ENCODE measurements at regions not wholly inside any gene's neighbourhood (a gene's known extent, or its start where the extent isn't known, plus 50 kb on each side); places are given as distances from the start of the nearest gene placed in this dataset.

DNA sequence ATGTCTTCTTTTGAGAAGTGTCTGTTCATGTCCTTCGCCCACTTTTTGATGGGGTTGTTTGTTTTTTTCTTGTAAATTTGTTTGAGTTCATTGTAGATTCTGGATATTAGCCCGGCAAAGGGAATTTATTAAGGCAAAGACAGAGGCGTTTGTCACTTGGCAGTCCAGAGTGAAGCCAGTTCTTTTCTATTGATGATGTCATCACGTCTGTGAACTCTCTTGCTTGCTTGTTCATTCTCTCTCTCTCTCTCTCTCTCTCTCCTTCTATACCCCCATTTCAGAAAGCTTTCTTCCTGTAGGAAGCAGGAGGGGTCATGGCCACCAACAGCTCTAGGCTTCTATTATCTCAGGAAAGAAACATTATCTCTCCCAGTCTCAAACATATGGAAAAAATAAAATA, 291.3 kb downstream of the OMA1 start:
- DNase-seq = no peak
- Histone ChIP-seq H3K79me2 (ENCODE audit: low read length) (no peaks in the 10 kb centered on the region), H3K9me2 (replicated peaks; ENCODE audit: insufficient read depth, low read length) (no peaks in the 10 kb centered on the region)

DNA sequence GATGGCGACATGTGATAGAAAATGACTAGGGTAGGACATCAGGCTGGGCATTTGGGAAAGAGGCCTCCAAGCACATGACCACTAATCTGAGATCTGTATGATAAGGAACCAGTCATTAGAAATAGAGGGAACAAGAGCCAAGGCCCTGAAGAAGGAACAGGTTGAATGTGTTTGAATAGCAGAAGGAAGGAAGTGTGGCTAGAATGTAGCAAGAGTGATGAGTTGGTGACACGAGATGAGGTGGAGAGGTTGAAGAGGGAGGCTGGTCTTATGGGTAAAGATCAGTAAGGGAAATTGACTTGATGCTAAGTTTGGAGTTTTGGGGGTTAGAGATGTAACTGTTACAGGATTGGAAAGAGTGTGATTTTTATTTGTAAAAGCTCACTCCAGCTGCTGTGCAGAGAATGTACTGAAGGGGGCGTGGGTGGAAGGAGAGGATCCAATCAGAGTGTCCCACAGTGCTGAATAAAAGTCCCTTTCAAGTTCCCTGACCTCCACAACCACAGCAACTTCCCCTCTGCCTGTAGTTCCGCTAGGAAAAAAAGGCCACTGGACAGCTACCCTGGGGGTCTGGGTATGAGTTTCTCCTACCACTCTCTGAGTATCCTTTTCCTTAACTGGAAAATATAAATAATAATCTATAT, 295.0 kb downstream of the OMA1 start:
- no peaks in the 10 kb centered on the region for H3K79me2 ChIP-seq (ENCODE audit: low read length)
- no peak overlapping the region for H3K27ac ChIP-seq (ENCODE audit: low read length)
- H2AFZ ChIP-seq (ENCODE audit: low read length) = no peak overlapping the region
- H3K4me1 ChIP-seq (ENCODE audit: low read length) = no peaks in the 10 kb centered on the region
- H3K9me2 ChIP-seq (replicated peaks; ENCODE audit: insufficient read depth, low read length) = no peaks in the 10 kb centered on the region
- peak; percentile 78 for DNase-seq
- H3K36me3 ChIP-seq (ENCODE audit: insufficient read depth, low read length) = no peaks in the 10 kb centered on the region
- no peaks in the 10 kb centered on the region for H4K20me1 ChIP-seq (ENCODE audit: insufficient read depth, low read depth, low read length)
- H3K9ac ChIP-seq (ENCODE audit: low read length) = no peak overlapping the region
- H3K27me3 ChIP-seq (ENCODE audit: low read length) = 0 out of 2 replicates have a peak, but pooled peaks cover 3% of the 10 kb centered on the region
- H3K4me3 ChIP-seq (ENCODE audit: low read length) = no peak overlapping the region
- H3K4me2 ChIP-seq (ENCODE audit: low read depth, low read length, poor library complexity, severe bottlenecking) = no peak overlapping the region
- H3K9me3 ChIP-seq (ENCODE audit: low read length) = no peaks in the 10 kb centered on the region

More for the DNA sequence above, 291.3 kb downstream of the OMA1 start:
- no peak overlapping the region for H3K4me2 ChIP-seq (ENCODE audit: low read depth, low read length, poor library complexity, severe bottlenecking)
- no peak overlapping the region for H3K9ac ChIP-seq (ENCODE audit: low read length)
- no peak overlapping the region for H3K27ac ChIP-seq (ENCODE audit: low read length)
- no peak overlapping the region for H3K4me3 ChIP-seq (ENCODE audit: low read length)
- no peaks in the 10 kb centered on the region for H4K20me1 ChIP-seq (ENCODE audit: insufficient read depth, low read depth, low read length)
- no peak overlapping the region for H2AFZ ChIP-seq (ENCODE audit: low read length)
- H3K27me3 ChIP-seq (ENCODE audit: low read length) = no peaks in the 10 kb centered on the region
- H3K4me1 ChIP-seq (ENCODE audit: low read length) = no peaks in the 10 kb centered on the region
- no peaks in the 10 kb centered on the region for H3K36me3 ChIP-seq (ENCODE audit: insufficient read depth, low read length)
- no peaks in the 10 kb centered on the region for H3K9me3 ChIP-seq (ENCODE audit: low read length)

DNA sequence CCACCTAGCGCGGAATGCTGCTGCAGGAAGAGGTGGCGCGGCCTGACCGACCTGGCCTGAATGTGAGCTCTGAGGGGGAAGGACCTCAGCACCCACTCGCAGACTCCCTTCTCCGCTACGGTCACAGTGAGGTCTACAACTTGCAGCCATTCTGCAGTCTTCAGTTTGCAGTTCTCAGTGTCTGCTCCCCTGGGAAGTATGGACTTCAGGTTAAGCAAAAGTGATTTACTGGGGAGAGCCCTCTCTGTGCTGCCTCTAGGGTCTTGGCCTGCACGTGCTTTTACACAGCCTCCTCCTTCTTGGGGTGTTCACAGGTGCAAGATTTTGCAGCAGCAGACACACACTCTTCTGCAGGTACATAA, 296.0 kb downstream of the OMA1 start:
- Histone ChIP-seq H3K9me2 (replicated peaks; ENCODE audit: insufficient read depth, low read length) (no peaks in the 10 kb centered on the region), H3K4me1 (ENCODE audit: low read length) (no peaks in the 10 kb centered on the region), H3K79me2 (ENCODE audit: low read length) (no peaks in the 10 kb centered on the region), H3K9ac (ENCODE audit: low read length) (no peak overlapping the region), H3K4me2 (ENCODE audit: low read depth, low read length, poor library complexity, severe bottlenecking) (no peak overlapping the region), H3K27ac (ENCODE audit: low read length) (no peak overlapping the region), H3K9me3 (ENCODE audit: low read length) (no peaks in the 10 kb centered on the region), H2AFZ (ENCODE audit: low read length) (no peak overlapping the region), H3K4me3 (ENCODE audit: low read length) (no peak overlapping the region), H3K27me3 (ENCODE audit: low read length) (0 out of 2 replicates have a peak, but pooled peaks cover 3% of the 10 kb centered on the region), H3K36me3 (ENCODE audit: insufficient read depth, low read length) (no peaks in the 10 kb centered on the region), H4K20me1 (ENCODE audit: insufficient read depth, low read depth, low read length) (no peaks in the 10 kb centered on the region)
- no peak for DNase-seq

DNA sequence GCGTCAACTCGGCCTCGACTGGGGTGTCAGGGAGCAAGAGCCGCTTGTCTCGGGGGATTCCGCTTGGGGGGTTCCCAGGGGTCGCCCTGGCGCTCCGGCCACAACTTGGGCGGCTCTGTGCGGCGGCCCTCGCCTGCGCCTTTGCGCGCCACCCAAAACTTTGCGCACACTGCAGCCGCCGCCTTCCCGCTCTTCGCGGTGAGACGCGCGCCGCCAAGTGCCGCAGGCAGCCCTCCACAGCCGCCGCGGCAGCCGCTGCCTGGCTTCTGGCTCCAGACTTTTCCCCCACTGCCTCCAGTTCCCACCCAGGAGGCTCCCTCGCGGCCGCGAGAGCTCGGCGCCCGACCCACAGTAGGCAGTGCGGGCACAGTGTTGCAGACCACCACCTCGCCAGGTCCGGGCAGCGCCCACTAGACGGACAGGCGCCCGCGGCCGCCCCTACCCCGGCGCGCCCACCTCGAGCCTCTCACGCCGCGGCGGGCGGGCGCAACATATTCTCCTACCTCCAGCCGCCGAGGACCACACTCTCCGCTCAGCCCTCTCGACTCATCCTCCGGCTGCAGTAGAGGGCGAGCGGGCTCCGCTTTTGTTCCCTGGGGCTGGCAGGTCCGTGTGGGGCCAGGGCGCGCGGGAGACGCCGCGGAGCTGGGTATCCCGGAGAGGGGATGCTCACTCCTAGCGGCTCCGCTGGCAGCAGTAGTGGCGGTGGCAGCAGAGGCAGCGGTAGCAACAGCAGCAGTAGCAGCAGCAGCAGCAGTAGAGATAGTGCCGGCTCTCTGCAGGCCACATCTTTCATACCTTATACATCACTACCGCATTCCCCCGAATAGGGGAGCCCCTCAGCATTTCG, 296.6 kb downstream of the OMA1 start:
- Histone ChIP-seq H2AFZ (ENCODE audit: low read length) (no peak overlapping the region), H3K79me2 (ENCODE audit: low read length) (no peaks in the 10 kb centered on the region), H3K4me2 (ENCODE audit: low read depth, low read length, poor library complexity, severe bottlenecking) (no peak overlapping the region), H3K4me3 (ENCODE audit: low read length) (no peak overlapping the region), H4K20me1 (ENCODE audit: insufficient read depth, low read depth, low read length) (no peaks in the 10 kb centered on the region), H3K27me3 (ENCODE audit: low read length) (0 out of 2 replicates have a peak, but pooled peaks cover 3% of the 10 kb centered on the region), H3K4me1 (ENCODE audit: low read length) (no peaks in the 10 kb centered on the region), H3K27ac (ENCODE audit: low read length) (no peak overlapping the region), H3K9ac (ENCODE audit: low read length) (no peak overlapping the region), H3K36me3 (ENCODE audit: insufficient read depth, low read length) (no peaks in the 10 kb centered on the region), H3K9me2 (replicated peaks; ENCODE audit: insufficient read depth, low read length) (no peaks in the 10 kb centered on the region), H3K9me3 (ENCODE audit: low read length) (no peaks in the 10 kb centered on the region)
- no peak for DNase-seq

DNA sequence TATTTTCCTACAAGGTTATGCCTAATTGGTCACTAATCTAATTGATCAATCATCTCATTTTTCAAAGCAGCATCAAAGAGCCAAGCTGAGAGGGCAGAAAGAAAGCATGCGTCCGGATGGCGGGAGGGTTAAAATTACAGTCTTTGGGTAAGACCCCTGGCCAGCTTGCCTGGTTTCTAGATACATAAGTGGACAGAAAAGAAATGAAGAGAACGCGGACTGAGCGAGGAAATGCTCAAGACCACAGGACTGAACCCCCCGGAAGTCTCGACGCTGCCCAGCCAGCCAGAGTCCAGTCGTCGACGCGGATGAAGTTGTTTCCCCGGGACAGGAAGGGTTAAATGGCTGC, 297.2 kb downstream of the OMA1 start:
- Histone ChIP-seq H3K27me3 (ENCODE audit: low read length) (0 out of 2 replicates have a peak, but pooled peaks cover 3% of the 10 kb centered on the region), H3K27ac (ENCODE audit: low read length) (no peak overlapping the region), H3K9ac (ENCODE audit: low read length) (no peak overlapping the region), H3K79me2 (ENCODE audit: low read length) (no peaks in the 10 kb centered on the region), H3K9me2 (replicated peaks; ENCODE audit: insufficient read depth, low read length) (no peaks in the 10 kb centered on the region), H3K4me2 (ENCODE audit: low read depth, low read length, poor library complexity, severe bottlenecking) (no peak overlapping the region), H3K4me1 (ENCODE audit: low read length) (no peaks in the 10 kb centered on the region), H2AFZ (ENCODE audit: low read length) (no peak overlapping the region), H3K4me3 (ENCODE audit: low read length) (no peak overlapping the region), H3K36me3 (ENCODE audit: insufficient read depth, low read length) (no peaks in the 10 kb centered on the region), H3K9me3 (ENCODE audit: low read length) (no peaks in the 10 kb centered on the region), H4K20me1 (ENCODE audit: insufficient read depth, low read depth, low read length) (no peaks in the 10 kb centered on the region)
- no peak for DNase-seq

DNA sequence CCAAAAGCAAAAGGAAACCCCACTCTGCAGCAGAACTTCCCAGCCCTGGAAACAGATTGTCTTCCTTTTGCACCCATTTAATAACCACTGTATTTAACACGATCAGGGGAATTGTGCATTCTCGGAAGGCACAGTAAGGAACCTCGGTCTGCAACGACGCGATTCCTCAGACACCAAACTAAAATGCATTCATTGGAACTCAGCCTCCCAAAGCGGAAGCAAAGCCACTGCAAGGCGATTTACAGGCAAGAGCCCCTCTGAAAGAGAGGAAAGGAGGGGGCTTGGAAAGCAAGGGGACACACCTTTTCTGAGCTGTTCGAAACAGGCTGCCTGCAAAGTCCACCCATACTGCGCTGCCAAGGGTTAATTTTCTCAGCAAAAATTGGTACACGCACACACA, 297.7 kb downstream of the OMA1 start:
- Histone ChIP-seq H3K79me2 (ENCODE audit: low read length) (no peaks in the 10 kb centered on the region), H3K4me1 (ENCODE audit: low read length) (no peaks in the 10 kb centered on the region), H3K9me2 (replicated peaks; ENCODE audit: insufficient read depth, low read length) (no peaks in the 10 kb centered on the region), H3K27ac (ENCODE audit: low read length) (no peak overlapping the region), H3K4me3 (ENCODE audit: low read length) (no peak overlapping the region), H3K4me2 (ENCODE audit: low read depth, low read length, poor library complexity, severe bottlenecking) (no peak overlapping the region), H4K20me1 (ENCODE audit: insufficient read depth, low read depth, low read length) (no peaks in the 10 kb centered on the region), H3K9ac (ENCODE audit: low read length) (no peak overlapping the region), H3K36me3 (ENCODE audit: insufficient read depth, low read length) (no peaks in the 10 kb centered on the region), H3K9me3 (ENCODE audit: low read length) (no peaks in the 10 kb centered on the region), H2AFZ (ENCODE audit: low read length) (no peak overlapping the region), H3K27me3 (ENCODE audit: low read length) (0 out of 2 replicates have a peak, but pooled peaks cover 3% of the 10 kb centered on the region)
- no peak for DNase-seq

DNA sequence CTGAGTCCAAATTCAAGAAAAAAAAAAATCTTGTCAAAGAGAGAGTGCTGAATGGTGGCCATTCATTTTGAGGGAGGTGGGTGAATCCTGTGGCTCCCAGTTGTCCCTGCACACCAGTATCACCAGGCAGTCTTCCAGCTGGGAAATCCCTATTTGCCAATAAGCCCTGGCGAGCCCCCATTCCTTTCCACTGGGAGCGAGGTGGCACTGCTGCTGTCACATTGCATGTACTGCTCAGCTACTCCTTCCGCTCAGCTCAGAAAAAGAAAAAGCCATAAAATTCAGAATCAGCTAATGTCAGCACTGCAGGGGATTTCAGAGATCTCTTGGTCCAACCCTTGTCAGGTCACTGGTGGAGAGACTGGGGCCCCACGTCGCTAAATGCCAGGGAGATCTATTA, 298.5 kb downstream of the OMA1 start:
- no peaks in the 10 kb centered on the region for H4K20me1 ChIP-seq (ENCODE audit: insufficient read depth, low read depth, low read length)
- no peaks in the 10 kb centered on the region for H3K36me3 ChIP-seq (ENCODE audit: insufficient read depth, low read length)
- no peak overlapping the region for H2AFZ ChIP-seq (ENCODE audit: low read length)
- no peak for DNase-seq
- no peak overlapping the region for H3K27ac ChIP-seq (ENCODE audit: low read length)
- no peak overlapping the region for H3K4me2 ChIP-seq (ENCODE audit: low read depth, low read length, poor library complexity, severe bottlenecking)
- H3K4me3 ChIP-seq (ENCODE audit: low read length) = no peak overlapping the region
- H3K9me2 ChIP-seq (replicated peaks; ENCODE audit: insufficient read depth, low read length) = no peaks in the 10 kb centered on the region
- H3K4me1 ChIP-seq (ENCODE audit: low read length) = peaks cover under 1% of the 10 kb centered on the region; the same call in 1 of the 2 replicates
- H3K9me3 ChIP-seq (ENCODE audit: low read length) = no peaks in the 10 kb centered on the region
- H3K9ac ChIP-seq (ENCODE audit: low read length) = no peak overlapping the region
- H3K27me3 ChIP-seq (ENCODE audit: low read length) = 0 out of 2 replicates have a peak, but pooled peaks cover 3% of the 10 kb centered on the region
- no peaks in the 10 kb centered on the region for H3K79me2 ChIP-seq (ENCODE audit: low read length)

DNA sequence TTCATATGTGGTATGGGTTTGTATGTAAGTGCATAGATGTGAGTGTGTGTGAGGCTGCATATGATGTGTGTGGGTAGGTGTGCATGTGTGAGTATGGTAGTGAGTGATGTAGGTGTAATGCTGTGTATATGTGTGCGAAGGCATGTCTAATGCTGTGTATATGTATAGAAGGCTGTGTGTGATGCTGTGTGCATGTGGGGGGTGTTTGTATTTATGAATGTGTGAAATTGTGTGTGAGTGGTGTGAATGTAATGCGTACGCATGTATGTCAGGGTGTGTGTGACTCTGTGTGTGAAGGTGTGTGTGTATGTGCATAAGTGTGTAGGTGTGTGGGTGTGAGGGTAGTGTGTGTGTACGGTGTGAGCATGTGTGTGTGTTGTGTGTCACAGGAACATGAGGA, 300.0 kb downstream of the OMA1 start:
- no peak overlapping the region for H3K4me3 ChIP-seq (ENCODE audit: low read length)
- H4K20me1 ChIP-seq (ENCODE audit: insufficient read depth, low read depth, low read length) = no peaks in the 10 kb centered on the region
- no peaks in the 10 kb centered on the region for H3K79me2 ChIP-seq (ENCODE audit: low read length)
- H3K27ac ChIP-seq (ENCODE audit: low read length) = no peak overlapping the region
- H3K4me2 ChIP-seq (ENCODE audit: low read depth, low read length, poor library complexity, severe bottlenecking) = no peak overlapping the region
- no peaks in the 10 kb centered on the region for H3K36me3 ChIP-seq (ENCODE audit: insufficient read depth, low read length)
- no peaks in the 10 kb centered on the region for H3K9me3 ChIP-seq (ENCODE audit: low read length)
- no peak overlapping the region for H3K9ac ChIP-seq (ENCODE audit: low read length)
- DNase-seq = no peak
- H3K4me1 ChIP-seq (ENCODE audit: low read length) = peaks cover 4% of the 10 kb centered on the region; the same call in 1 of the 2 replicates
- no peak overlapping the region for H2AFZ ChIP-seq (ENCODE audit: low read length)
- 0 out of 2 replicates have a peak, but pooled peaks cover 3% of the 10 kb centered on the region for H3K27me3 ChIP-seq (ENCODE audit: low read length)
- H3K9me2 ChIP-seq (replicated peaks; ENCODE audit: insufficient read depth, low read length) = no peaks in the 10 kb centered on the region
